Inferior parietal cortex (tissue), 1 donor: ENCODE measurements at regions not wholly inside any gene's neighbourhood (a gene's known extent, or its start where the extent isn't known, plus 50 kb on each side); places are given as distances from the start of the nearest gene placed in this dataset.

Source experiments
- DNase-seq: peaks from one replicate; pipeline ENCODE4 v3.0.0-alpha.2; 2016; ENCODE audit errors: extremely low spot score

DNA sequence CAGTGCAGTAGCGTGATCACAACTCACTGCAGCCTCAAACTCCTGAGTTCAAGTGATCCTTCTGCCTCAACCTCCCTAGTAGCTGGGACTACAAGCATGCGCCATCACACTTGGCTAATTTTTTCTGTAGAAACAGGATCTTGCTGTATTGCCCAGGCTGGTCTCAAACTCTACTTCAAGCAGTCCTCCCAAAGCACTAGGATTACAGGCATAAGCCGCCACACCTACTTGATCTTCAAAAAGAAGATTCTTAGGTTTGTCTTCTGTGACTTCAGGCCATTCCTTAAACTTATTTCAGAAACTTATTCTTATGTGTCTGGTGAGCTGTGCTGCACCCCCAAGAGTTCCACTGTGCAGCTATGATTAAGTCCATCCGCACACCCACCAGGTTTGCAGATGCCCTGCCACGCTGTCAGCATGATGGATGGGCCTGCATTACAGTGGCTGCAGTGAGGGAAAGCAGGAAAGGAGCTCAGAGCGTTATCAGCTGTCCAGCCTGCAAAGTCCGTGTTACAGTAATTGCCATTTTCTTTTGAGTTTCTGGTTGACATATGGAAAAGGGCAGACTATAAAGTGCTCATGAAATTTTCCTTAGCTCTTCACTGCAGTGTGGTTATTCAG is 146.6 kb downstream of the AASDH start:
- DNase-seq: no peak

- no peak for DNase-seq
These were observed 149.0 kb downstream of the AASDH start for GRCh38 chr4:56238251-56238650.

DNA sequence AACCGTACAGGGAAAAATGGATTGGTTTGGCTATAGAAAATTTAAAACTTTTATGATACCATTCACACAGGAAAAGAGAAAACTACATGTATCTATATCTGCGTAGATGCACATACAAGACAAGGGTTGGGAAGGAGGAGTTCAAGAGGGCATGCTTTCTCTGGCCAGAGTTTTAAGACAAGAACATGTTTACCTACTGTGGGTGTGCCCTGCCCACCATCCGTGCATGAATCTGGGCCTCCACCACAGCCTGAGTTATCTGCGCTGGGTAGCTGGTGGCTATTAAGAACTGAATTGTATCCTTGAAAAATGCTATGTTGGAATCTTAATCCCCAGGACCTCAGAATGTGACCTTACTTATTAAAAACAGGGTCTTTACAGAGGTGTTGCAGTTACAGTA is 151.6 kb downstream of the AASDH start:
- DNase-seq: no peak

DNA sequence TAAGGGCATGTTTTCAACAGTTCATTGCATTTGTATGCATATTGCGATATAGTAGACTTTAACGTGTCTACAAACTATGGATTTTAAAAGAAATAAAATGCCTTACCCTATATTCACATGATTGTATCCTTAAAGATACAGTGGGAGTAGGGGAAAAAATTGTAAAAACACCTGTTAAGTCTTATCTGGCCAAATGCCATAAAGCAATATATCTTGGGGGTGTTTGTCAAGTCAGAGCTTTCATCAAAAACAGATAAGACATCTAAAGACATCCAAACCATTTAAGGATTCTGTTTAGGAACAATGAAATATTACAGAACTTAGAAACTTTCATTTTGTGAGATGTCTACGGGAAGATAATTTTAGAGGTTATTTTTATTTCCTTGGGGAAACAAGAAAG is 152.3 kb downstream of the AASDH start:
- DNase-seq: no peak

DNA sequence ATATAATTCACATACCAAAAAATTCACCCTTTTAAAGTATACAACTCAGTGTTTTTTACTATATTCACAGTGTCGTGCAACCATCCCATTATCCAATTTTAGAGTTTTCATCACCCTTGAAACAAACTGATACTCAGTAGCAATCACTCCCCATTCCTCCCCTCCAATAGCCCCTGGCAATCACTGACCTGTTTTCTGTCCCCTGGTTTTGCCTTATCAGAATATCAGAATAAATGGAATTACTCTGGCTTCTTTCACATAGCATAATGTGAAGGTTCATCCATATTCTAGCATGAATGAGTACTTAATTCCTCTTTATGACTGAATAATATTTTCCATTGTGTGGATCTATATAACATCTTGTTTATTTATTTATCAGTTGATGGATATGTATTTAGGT is 153.2 kb downstream of the AASDH start:
- DNase-seq: no peak

GRCh38 chr4:56231410-56231809 is 155.9 kb downstream of the AASDH start:
- no peak for DNase-seq

GRCh38 chr4:56229947-56230346 is 157.3 kb downstream of the AASDH start:
- DNase-seq: no peak

DNA sequence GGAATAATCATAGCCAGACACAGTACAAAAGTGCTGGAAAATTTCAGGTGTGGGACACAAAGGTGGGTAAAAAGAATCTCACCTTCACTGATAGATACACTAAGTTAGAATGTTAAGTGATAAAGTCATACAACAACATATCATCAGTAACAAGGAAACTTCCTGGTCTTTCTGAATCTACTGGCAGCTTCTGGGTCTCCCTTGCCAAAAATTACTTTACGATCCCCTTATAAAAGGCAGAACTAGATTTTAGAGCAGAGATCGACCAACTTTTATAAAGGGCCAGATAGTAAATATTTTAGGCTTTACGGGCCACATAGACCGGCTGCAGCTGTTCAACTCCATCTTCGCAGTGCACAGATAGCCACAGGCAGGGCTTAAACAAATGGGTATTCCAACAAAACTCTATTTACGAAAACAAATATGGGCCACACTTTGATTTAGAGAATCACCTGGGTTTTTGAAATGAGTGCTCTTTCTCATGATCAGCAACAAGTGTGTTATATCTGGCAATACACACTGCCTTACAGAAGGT is 159.9 kb downstream of the AASDH start:
- no peak for DNase-seq

- no peak for DNase-seq
These were observed 160.7 kb downstream of the AASDH start for GRCh38 chr4:56226579-56226978.

DNA sequence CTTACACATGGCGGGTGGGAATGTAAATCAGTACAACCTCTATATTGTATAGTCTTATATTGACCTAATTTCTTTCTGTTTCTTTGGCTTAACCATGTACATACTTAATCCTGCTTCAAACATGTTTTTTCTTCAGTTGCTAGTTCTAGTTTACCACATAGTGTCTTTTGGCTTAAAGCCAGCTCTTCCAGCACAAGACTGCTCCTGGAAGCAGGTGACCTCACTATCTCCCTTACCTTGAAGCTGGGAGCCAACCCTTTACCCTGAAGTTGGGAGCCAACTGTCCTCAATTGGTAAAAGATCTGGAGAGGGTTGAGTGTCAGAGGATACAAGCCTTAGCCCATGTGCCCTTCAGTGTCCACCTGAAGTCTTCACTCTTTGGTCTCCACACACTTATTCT is 162.7 kb downstream of the AASDH start:
- no peak for DNase-seq

DNA sequence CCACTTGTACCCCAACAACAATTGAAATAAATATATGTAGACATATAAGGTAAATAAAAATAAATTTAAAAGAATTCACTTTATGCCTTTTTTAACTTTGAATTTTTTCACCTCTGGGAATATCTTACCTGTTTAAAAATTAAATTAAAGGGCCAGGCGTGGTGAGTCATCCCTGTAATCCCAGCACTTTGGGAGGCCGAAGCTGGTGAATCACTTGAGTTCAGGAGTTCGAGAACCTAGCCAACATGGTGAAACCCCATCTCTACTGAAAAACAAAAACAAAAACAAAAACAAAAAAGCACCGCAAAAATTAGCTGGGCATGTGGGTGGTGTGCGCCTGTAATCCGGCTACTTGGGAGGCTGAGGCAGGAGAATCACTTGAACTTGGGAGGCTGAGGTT is 164.8 kb downstream of the AASDH start:
- no peak for DNase-seq

GRCh38 chr4:56220261-56220660 is 167.0 kb downstream of the AASDH start:
- no peak for DNase-seq

DNA sequence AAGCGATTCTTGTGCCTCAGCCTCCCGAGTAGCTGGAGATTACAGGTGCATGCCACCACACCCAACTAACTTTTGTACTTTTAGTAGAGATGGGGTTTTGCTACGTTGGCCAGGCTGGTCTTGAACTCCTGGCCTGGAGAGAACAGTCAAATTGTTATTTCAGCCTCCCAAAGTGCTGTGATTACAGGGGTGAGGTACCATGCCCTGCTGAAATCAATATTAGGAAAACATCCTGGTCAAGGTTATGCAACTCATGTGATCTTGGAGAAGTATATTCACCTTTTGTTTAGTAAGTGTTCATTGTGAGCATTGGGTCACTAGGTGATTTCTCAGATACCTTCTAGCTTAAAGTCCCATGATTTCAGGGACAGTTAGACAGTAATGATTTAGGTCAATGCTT is 167.8 kb downstream of the AASDH start:
- DNase-seq: no peak

- DNase-seq: no peak
These were observed 168.9 kb downstream of the AASDH start for GRCh38 chr4:56218230-56218895.

GRCh38 chr4:56217343-56217890 is 169.9 kb downstream of the AASDH start:
- DNase-seq: no peak

DNA sequence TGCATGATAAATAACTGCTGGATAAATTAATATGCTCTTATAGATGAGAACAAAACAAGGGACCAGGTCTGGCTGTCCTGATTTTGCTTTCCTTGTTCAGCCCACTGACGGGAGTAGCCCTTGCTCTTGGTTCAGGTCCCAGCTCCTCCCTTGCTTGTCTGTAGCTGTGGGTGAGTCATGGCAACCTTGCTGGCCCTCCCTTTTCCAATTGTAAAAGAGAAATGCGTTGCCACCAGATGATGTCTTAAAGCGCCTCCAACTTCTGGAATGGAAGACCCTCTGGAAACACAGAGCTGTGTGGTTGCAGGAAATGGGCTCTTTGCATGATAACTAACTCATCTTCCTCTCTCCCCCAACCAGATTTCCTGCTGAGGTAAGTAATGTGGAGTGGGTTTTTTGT is 171.4 kb downstream of the AASDH start:
- no peak for DNase-seq

DNA sequence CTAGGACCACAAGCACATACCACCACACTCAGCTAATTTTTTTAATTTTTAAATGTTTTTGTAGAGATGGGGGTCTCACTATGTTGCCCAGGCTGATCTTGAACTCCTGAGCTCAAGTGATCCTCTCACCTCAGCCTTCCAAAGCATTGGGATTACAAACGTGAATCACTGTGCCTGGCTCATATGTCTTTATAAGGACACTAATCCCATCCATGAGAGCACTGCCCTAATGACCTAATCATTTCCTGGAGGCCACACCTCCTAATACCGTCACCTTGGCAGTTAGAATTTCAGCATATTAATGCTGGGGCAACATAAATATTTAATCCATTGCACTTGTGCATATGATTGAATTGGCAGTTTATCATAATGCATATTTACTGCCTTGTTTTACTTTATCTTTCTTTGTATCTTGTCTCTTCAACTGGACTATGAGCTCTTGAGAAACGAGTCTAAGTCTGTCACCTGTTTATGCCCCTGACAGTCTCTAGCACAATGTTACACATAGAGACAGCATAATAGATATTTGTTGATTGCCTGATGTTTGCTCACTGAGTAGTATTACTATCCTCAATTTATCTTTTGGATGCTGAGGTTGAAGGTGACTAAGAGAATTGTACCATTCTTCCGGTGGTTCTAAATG is 172.0 kb downstream of the AASDH start:
- DNase-seq: no peak

DNA sequence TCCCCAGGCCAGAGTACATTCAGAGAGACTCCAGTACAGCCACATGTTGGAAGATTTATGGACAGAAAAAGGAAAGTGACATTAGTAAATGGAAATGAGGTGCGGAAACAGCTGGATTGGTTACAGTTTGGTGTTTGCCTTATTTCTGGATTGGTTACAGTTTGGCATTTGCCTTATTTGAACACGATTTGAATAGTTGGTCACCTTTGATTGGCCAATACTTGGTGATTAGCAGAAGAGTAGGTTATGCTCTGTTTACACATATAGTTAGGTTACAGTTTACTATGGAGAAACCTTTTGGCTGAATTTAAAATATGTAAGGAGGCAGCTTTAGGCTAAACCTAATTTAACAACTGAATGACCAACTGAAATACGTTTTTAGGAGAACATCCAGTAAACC is 173.7 kb downstream of the AASDH start:
- no peak for DNase-seq

GRCh38 chr4:56212774-56213173 is 174.5 kb downstream of the AASDH start:
- no peak for DNase-seq

DNA sequence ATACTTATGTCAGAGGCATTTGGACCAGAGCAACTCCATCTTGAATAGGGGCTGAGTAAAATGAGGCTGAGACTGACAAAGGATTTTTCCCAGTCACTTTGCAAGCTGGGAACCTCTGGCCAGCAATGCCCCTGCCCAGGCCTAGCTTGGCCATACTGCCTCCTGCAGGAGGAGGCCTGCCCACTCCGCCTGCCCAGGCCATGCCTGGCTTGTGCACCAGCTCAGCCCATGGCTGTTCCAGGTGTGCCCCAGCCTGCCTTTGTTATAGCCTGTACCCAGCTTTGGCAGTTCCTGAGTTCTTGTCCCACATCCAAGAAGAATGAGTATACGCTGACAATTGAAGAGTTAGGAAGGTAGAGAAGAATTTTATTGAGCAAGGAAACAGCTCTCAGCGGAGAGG is 176.1 kb downstream of the AASDH start:
- no peak for DNase-seq

- DNase-seq: no peak
These were observed 176.9 kb downstream of the AASDH start for GRCh38 chr4:56210397-56210796.

- no peak for DNase-seq
These were observed 177.5 kb downstream of the AASDH start for GRCh38 chr4:56209767-56210166.

DNA sequence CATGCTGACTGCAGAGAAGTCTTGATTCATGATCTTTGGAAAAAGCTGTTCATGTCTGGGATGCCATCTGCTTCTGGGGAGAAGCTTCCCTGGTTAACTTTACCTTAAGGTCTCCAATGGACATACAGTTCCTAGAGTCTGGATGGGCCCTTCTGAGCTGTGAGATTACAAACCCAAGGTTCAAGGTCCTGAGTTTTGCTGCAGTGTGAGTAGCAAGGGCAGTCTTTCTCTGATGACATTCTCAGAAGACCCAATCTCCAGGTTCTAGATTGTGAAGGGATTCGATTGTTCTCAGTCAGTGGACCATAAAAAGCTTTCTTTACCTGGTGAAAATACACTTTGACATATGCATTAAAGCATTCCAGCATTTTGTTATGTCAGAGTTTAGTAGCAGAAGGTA is 179.2 kb downstream of the AASDH start:
- no peak for DNase-seq
